PC-3 (cell line): ENCODE measurements at regions not wholly inside any gene's neighbourhood (a gene's known extent, or its start where the extent isn't known, plus 50 kb on each side); places are given as distances from the start of the nearest gene placed in this dataset.
"Not testable (repeated sequence)": the region's sequence is repeated elsewhere in the genome, so short reads cannot be mapped to it uniquely, and the experiment has no call there.

Experiments used
- CTCF ChIP-seq: fragments of 300-600 bp; sonication (generic); conservative IDR thresholded peaks from 2 replicates; pipeline ENCODE4 v1.5.1; 2017; ENCODE audit warnings: antibody characterized with exemption, low read depth, mild to moderate bottlenecking, low read length
- EZH2phosphoT487 ChIP-seq: fragments of 300-600 bp; sonication (generic); IDR thresholded peaks from 2 replicates; pipeline ENCODE4 v1.6.1; 2018; ENCODE audit warnings: mild to moderate bottlenecking, antibody characterized with exemption, low read length, borderline replicate concordance

GRCh38 chr9:66794769-66795168, 105.8 kb upstream of the ZNF658 start:
- not testable (repeated sequence) for TF ChIP-seq CTCF, EZH2phosphoT487
